C1 segment of cervical spinal cord (tissue), 14 donors: ENCODE measurements at regions not wholly inside any gene's neighbourhood (a gene's known extent, or its start where the extent isn't known, plus 50 kb on each side); places are given as distances from the start of the nearest gene placed in this dataset.
A peak's percentile ranks its signal among the peaks of the same experiment; 100 is the strongest.
"Not testable (repeated sequence)": the region's sequence is repeated elsewhere in the genome, so short reads cannot be mapped to it uniquely, and the experiment has no call there.

Source experiments
- DNase-seq, 14 donors: peaks; one replicate each; lab custom pipeline; 2025; lab: John Stamatoyannopoulos, UW

DNA sequence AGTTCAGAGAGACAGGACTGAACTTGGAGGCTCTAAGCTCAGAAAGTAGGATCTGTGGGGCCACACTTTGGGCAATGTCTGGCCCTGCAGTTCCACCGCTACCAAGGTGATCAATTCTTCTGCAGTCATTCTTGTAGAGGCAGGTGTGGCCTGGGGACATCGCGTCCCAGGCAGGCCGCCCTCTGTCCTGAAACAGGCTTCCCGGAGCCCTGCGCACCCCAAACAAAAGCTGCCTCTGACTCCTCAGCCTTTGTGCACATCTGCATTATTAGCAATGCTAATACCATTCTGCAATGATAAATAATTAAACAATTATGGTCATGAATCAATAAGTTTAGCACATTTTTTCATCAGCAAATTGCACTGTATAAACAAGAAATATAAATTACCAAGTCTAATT is 160.2 kb downstream of the URI1 start:
- DNase-seq = peak in 1 of 14 donors; percentile 4

DNA sequence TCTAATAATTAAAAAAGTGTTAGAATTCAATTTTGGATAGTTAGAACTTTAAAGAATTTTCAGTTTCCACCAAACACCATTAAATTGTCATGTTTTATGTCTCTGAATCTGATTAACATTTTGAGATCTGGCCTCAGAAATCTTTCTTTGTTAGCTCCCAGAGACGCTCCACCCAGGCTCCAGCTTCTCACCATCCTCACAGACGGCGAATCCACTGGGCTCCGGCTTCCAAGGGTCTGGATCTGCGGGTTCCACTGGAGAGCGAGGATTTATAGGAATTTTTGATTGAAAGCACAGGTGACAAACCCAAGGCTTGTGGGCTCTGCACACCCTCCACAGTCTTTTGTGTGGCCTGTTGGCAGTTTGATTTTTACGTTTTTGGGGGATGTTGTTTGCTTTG is 160.6 kb downstream of the URI1 start:
- DNase-seq = no peak

DNA sequence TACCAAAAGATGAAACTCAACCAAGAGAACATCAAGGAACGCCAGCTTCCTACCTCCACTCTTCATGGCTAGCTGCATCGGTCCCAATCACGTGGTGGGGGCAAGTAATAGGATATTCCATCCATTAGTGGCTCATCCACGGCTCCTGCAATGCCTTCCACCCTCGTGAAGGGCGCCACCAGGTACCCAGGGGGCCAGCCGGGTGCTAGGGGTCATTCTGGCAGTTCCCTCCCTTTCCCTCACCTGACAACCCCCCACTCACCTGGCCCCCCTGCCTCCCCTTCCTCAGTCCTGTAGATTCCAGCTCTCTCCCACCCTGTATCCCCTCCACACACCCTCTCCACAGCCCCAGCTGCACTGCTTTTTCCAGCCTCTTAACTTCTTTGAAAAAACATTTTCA is 161.9 kb downstream of the URI1 start:
- no peak for DNase-seq

DNA sequence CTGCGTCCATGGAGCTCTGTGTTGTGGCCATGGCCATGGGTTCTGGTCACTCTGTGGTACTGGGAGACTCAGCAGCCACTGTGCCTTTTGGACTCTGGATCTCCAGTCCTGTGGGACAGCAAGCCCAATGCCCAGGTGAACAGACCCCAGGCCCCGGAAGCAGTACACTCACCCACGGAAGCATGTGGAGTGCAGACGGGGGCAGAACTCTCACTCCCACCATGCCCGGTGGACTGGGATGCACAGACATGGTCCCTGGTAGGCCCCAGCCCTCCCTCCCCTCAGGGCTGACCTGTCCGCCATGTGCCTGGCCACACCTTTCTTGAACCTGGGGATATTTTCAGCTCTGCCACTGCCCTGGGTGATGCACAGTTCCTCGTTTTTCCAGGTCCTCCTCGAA is 163.3 kb downstream of the URI1 start:
- DNase-seq = no peak

DNA sequence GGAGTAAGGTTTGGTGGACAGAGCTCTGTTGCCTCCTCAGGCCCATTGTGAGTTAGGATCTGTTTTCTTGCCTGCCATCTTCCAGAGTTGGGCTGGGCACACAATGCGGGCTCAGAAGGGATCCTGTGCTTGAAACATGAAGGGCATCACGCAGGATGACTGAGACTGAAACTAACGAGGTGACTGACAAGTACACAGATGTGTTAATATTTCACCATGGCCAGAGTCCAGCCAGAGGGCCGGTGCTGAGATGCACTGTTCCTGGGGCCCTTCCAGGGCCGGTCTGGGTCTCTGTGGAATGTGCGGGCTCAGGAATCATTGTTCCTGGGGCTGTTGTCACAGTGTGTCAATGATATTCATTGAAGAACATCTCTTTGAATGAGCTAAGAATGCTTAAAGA is 163.7 kb downstream of the URI1 start:
- no peak for DNase-seq

DNA sequence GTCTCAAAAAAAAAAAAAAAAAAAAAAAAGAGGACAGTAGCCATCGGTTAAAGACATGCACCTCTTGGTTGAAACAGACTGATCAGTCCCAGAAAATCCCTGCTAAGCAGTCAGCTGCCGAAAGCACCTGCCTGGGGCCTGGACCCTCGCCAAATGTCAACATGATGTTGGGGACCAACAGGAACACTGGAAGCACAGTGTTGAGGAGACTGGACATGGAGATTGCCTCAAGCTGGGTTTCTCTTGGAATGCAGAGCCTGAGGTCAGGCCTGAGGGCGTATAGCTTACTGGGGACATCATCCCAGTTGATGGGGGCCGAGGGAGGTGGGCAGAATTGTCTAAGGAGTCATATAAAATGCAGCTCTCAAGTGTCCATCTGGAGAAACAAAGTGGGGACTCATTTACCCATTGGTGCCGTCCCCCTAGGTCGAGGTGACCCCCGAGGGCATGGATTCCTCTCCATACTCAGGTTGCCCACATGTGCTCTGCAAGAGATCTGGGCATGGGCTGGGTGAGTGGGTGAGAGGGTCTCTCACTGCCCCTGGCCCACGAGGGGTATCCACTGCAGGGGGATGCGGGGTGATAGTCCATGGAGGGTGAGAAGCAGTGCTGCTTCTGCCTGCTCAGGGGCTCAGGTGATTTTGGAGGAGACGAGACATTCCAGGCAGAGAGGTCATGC is 164.5 kb downstream of the URI1 start:
- no peak for DNase-seq

DNA sequence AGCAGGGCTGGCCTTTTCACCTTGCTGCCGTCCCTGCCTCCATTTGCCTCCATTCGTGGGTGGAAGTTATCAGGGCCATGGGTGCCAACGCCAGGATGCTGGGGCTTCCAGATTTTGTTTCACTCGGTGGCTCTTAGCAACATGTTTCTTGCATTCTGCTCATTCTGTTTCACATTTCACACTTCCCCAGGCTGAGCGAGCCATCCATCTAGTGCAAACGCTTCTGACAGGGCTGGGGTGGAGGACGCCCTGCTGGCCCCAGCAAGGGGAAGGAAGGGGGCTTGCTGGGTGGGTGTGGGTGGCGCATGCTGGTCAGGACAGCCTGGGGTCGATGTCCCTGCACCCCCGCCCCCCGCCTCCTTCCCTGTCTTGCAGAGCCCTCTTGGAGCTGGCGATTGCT is 165.2 kb downstream of the URI1 start:
- DNase-seq = no peak

DNA sequence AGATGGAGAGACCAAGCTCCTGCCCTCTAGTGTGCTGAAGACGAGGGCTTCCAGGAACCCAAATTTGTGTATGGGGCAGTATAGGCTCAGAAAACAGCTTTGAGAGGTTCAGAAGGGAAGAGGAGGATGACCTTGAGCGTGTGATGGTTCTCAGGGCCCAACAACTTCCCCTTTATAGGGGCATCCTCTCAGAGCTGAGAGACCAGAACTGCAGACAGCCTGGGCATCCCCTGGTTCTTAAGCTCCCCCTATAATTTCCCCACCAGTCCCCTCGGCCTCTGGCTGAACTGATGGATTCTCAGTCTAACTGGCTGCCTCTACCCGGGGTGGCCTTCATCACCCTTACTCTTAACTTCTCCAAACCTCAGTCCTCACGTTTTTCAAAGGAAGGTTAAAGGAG is 167.5 kb downstream of the URI1 start:
- no peak for DNase-seq

DNA sequence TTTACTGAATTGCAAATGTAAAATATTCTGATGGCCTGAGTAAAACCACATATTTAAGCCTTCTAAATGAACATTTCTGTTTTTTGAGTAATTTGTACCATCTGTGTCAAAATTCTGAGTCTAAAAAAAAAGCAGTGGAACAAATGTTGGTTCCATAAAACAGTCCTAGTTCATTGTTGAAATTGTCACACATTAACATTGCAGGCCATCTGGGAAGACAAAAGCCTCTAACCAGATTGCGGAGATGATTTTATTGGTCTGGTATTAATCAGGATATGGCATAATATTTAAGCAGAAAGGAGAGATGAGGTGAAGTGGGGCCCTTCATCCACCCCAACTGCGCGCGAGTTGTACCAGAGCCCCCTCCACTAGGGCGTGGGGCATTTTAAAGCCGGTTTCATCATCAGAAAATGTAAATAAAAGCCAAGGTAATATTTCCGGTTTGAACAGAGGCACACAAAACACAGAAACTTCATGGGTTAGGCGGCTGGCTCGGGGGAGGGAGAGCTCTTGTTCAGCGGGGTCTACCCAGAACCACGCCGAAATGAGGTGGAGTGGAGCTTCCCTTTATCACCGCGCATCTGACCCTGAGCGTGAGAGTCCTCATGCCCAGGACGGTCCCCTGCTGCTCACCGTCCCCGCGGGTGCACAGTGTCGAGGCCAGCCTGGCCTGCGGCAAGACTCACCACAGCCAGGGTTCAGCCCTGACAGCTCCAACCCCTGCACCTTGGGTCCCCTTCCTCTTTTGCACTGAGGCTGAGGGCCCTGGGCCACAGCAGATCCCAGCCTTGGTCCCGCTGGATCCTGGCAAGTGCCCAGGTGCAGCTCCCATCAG is 169.2 kb downstream of the URI1 start:
- no peak for DNase-seq

DNA sequence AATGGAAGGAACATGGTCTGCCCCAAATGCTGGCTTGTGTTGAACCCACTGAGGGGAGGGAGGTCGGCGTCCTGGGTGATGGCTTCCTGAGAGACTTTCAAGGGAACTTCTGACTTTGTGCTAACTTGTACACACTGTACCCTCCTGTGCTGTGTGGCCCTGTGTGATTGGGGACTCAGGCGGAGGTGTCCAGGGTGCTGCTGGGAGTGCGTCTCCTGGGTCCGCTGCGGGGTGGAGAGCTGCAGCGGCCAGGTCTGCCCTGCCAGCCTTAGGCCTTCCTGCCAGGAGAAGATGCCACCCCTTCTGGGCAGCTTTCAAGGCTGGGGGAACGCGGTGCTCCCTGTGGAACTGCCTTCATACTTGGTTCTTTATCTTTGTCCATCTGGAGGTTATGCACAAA is 170.1 kb downstream of the URI1 start:
- no peak for DNase-seq

DNA sequence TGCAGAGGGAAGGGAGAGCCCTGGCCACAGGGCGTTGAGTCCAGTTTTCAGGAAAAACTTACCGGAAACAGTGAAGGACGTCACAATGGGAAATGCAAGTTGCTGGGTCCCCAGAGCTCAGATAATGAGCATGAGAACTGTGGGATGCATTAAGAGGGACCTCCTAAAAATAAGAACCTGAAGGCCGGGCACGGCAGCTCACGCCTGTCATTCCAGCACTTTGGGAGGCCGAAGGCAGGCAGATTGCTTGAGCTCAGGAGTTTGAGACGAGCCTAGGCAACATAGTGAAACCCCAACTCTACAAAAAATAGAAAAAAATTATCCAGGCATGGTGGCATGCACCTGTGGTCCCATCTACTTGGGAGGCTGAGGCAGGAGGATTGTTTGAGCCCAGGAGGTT is 170.6 kb downstream of the URI1 start:
- no peak for DNase-seq

DNA sequence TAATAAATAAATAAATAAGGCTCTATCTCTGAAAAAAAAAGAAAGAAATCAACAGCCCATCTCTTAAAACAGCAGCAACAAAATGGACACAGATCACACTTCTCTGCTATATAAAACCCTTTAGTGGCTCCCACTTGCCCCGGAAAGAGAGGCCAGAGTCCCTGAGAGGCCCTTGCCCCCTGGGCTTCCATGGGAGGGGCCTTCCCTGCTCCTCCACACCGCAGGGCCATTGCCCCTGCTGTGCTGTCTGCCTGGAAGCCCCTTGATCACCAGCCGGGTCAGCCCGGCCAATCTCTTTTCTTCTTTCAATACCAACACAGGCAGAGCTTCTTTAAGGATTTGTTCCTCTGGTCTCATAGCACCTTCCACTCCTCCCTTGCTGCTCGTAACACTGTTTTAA is 171.1 kb downstream of the URI1 start:
- DNase-seq = no peak

DNA sequence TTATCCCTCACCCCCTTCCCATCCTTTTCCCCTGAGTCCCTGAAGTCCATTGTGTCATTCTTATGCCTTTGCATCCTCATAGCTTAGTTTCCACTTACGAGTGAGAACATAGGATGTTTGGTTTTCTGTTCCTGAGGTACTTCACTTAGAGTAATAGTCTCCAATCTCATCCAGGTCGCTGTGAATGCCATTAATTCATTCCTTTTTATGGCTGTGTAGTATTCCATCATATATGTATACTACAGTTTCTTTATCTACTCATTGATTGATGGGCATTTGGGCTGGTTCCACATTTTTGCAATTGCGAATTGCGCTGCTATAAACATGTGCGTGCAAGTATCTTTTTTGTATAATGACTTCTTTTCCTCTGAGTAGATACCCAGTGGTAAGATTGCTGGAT is 172.1 kb downstream of the URI1 start:
- DNase-seq = not testable (repeated sequence)

DNA sequence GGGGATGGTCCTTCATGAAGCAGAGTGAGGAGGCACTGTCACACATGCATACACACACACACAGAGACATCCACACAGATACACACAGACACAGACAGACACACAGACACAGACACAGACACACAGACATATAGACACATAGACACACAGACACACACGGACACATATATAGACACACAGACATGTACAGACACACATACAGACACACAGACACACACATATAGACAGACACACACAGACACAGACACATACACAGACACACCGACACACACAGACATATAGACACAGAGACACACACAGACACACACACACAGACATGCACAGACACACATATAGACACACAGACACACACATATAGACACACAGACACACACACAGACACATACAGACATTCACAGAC is 173.9 kb downstream of the URI1 start:
- DNase-seq = no peak

DNA sequence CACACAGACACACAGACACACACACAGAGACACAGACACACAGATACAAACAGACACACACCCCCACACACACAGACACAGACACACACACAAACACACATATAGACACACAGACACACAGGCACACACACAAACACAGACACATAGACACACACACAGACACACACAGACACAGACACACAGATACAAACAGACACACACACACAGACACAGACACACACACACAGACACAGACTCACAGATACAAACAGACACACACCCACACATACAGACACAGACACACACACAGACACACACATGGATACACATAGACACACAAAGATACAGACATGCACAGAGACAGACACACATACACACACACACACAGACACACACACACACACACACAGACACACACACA is 174.5 kb downstream of the URI1 start:
- no peak for DNase-seq

DNA sequence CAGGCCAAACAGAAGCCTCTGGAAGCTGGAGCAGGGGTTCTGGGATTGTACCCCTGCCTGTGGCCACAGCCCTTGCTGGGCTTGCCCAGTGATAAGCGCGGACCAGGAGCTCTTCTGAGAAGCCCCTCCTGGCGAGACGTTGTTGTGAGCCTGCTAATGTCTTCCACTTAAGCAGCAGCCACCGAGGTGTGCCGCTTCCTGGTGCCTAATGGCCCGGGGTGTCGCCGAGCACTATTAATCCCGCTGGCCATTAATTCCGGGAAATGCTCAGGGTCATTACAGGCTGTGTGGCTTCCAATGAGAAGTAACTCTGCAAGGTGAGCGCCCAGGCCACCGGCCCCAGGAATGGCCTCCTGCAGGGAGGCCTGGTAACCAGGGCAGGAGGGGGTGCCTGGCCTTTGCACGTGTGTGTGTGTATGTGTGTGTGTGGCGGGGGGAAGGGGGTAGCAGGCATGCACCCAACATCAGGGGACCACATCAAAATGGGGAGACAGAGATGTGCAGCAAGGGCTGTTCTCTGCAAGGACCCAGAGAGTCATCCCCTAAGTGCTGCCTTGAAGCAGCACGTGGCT is 175.0 kb downstream of the URI1 start:
- DNase-seq = no peak

DNA sequence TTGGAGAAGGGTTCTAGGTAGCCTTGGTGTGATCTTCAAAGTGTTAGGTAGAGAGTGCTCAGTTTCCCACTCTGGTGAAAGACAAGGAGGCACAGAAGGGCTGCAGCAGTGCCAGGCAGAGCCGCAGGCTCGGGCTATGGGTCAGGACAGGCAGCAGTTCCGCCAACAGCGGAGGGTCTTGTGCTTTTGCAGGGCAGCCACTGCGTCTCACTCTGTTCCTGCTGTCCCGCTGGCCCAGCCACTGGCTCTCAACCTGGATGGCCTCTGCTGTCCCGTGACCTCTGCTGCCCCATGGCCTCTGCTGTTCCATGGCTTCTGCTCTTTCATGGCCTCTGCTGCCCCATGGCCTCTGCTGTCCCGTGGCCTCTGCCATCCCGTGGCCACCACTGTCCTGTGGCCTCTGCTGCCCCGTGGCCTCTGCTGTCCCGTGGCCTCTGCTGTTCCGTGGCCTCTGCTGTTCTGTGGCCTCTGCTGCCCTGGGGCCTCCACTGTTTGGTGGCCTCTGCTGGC is 175.7 kb downstream of the URI1 start:
- DNase-seq = no peak

DNA sequence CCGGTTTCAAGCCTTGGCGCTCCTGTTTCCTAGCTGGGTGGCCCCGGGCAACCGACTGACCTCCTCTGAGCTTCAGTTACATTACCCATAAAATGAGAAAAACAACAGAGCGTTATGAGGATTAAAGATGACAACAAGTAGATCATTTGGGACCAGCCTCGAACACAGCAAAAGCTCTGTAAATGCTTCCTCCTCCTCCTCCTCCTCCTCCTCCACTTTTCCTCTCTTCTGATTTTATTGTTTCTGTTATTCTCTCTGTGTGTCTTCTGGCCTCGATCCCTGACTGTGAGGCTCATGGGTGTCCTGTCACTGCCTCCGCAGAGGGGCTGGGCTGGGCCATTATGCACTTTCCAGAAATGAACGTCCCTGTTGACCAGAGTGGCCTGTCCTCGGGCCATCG is 176.2 kb downstream of the URI1 start:
- no peak for DNase-seq

DNA sequence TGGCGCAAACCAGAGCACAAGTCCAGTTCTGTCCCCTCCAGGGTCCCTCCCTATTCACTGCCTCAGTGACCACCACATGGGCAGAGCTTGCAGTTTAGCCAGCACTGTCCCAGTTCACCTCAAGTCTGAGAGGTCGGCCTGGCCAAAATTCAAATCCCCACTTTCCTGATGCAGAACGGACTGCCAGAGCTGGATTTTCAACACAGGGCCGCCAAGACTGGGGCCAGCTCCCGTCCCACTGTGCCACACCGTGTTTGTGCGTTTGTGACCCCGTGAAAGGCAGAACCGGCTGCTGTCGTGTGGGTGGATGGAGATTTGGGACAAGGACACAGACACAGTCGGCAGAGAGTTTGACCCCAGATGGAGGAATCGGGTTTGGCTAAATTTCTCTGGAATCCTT is 176.7 kb downstream of the URI1 start:
- DNase-seq = no peak

DNA sequence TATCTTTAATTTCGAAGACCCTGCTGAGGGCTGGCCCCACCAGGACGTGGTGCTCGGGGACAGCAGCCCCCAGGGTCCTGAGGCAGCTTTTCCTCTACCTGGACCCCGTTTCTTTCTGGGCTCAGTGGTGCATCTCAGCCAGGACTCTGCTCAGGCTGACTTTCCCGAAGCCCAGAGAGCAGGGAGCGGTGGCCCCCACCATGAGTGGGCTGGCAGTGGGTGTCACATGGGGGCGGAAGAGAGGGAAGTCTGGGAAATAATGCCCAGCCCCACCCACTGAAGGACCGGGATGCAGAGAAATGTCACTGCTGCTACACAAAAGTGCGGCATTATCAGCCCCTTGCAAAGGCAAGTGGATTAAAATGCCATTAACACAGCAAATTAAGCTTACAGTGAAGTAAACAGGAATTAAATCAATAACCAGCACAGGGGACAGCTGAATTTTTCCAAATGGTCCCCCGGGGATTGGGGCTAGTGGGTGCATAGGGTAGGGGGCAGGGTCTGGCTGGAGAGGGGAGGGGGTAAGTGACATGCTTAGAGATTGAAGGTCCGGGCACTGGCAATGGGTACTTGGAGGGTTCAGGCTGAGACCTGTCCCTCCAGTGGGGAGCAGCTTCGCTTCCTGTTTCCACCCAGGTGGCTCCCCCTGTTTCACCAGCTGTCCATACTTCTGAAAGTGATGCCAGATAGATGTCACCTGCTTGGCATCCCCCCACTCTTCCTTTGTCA is 177.3 kb downstream of the URI1 start:
- no peak for DNase-seq

DNA sequence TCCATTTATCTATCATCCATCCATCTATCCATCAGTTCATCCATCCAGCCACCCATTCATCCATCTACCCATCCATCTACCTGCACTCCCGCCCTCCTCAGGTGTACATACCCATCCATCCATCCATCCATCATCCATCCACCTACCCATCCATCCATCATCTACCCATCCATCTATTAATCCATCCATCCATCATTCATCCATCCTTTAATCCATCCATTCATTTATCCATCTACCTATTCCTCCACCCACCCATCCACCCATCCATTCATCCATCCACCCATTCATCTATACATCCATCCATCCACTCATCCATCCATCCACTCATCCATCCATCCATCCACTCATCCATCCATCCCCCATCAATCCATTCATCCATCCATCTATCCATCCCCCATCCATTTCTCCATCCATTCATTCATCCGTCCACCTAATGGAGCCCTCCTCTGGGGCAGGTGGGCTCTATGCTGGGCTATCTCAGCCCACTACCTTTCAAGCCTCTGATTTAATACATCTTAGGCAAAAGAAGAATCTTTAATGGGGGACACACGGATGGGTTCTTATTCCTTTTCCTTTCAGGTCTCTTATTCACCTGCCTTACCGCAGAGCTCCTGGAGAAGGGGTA is 178.9 kb downstream of the URI1 start:
- no peak for DNase-seq

DNA sequence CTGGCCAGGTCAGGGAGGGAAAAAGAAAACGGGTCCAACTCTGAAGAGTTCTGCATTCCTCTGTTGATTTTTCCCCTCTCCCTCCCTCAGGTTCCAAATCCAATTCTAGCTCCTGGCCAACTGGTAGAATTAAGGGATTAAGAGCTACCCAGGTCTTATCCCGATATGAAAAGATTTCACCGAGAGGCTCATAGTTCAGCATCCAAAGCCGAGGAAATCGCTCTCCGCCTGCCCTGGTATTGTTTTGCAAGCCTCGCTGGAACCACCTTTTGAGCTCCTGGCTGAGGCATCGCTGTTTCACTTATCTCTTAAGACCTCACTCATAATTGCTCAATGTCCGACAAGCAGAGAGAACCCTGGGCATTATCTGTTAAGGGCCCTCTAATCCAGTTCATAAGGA is 180.4 kb downstream of the URI1 start:
- no peak for DNase-seq
